C4-2B (cell line): ENCODE measurements at regions not wholly inside any gene's neighbourhood (a gene's known extent, or its start where the extent isn't known, plus 50 kb on each side); places are given as distances from the start of the nearest gene placed in this dataset.

Experiments
- ZFX ChIP-seq: fragments of 450-650 bp; IDR thresholded peaks from 2 replicates; pipeline ENCODE4 v1.6.1; 2017
- TF ChIP-seq, protein P1 (sequence below): fragments of 450-650 bp; conservative IDR thresholded peaks from 2 replicates; pipeline ENCODE4 v1.5.1; 2017; ENCODE audit warnings: mild to moderate bottlenecking

DNA sequence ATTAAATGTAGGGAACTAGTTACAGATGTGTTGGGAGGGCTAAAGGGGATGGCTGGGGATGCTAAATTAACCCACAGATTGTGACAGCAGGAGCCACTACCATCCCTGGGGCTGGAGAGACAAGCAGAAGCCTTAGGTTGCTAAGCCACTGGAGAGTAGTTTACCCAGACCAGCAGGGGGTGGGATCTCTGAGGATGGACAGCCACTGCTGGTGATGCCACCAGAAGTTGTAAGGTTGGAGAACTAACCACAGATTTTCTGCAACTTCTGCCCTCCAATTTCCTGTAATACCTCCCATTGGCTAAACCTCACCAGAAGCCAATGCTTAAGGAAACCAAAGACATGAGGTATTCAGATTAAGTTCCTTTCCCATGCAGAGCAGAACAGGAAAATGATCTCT lies 139.6 kb upstream of the NOX3 start:
- TF ChIP-seq, protein P1, sequence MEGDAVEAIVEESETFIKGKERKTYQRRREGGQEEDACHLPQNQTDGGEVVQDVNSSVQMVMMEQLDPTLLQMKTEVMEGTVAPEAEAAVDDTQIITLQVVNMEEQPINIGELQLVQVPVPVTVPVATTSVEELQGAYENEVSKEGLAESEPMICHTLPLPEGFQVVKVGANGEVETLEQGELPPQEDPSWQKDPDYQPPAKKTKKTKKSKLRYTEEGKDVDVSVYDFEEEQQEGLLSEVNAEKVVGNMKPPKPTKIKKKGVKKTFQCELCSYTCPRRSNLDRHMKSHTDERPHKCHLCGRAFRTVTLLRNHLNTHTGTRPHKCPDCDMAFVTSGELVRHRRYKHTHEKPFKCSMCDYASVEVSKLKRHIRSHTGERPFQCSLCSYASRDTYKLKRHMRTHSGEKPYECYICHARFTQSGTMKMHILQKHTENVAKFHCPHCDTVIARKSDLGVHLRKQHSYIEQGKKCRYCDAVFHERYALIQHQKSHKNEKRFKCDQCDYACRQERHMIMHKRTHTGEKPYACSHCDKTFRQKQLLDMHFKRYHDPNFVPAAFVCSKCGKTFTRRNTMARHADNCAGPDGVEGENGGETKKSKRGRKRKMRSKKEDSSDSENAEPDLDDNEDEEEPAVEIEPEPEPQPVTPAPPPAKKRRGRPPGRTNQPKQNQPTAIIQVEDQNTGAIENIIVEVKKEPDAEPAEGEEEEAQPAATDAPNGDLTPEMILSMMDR, result no peak
- TF ChIP-seq ZFX, result no peak
